Kidney tubule cell (primary cell): ENCODE measurements at regions not wholly inside any gene's neighbourhood (a gene's known extent, or its start where the extent isn't known, plus 50 kb on each side); places are given as distances from the start of the nearest gene placed in this dataset.
"Not testable (repeated sequence)": the region's sequence is repeated elsewhere in the genome, so short reads cannot be mapped to it uniquely, and the experiment has no call there.

Experiments
- DNase-seq: peaks from one replicate; pipeline ENCODE4 v3.0.0-alpha.2; 2018; ENCODE audit warnings: low spot score

DNA sequence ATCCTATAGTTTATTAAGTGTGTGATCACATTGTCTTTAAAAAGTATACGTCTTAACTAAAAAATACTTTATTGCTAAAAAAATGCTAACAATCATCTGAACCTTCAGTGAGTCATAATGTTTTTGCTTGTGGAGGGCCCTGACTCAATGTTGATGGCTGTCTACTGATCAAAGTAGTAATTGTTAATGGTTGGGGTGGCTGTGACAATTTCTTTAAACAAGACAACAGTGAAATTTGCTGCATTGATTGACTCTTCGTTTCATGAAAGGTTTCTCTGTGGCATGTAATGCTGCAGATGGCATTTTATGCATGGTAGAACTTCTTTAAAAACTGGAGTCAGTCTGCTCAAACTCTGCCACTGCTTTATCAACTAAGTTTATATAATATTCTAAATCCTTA is 101.4 kb upstream of the IL15 start:
- DNase-seq, result no peak

GRCh38 chr4:141538001-141538400 is 98.4 kb upstream of the IL15 start:
- DNase-seq, result no peak

DNA sequence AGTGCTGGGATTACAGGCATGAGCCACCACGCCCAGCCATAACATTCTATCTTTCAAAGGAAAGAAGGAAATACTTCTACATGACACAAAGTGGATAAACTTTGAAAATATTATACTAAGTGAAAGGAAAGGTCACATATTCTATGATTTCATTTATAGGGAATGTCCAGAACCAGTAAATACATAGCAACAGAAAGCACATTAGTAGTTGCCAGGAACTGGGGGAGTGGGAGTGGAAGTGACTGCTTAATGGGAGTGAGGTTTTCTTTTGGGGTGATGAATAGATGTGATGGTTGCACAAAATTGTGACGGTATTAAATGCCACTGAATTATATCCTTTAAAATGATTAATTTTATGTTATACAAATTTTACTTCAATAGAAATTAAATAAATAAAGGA is 95.7 kb upstream of the IL15 start:
- peak; percentile 21 for DNase-seq

DNA sequence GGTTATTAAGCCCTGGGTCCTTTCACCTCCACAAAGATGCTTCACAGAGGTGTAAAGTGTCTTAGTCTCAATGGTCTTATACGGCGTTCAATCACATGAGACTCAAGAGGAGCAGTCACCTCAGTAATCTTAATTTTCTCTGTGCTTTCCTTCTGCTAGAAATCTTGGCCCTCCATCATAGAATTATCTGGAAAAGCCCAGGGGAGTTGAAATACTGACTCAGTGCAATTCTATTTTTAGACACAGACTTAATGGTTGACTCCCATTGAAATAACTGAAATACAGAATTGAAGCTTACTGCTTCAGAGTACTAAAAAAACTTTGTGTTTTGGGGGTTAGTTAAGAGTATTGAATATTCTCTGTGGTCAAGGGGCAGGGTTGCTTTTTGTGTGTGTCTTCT is 94.5 kb upstream of the IL15 start:
- DNase-seq, result no peak

- no peak for DNase-seq
These were observed 93.2 kb upstream of the IL15 start for GRCh38 chr4:141543176-141543575.

DNA sequence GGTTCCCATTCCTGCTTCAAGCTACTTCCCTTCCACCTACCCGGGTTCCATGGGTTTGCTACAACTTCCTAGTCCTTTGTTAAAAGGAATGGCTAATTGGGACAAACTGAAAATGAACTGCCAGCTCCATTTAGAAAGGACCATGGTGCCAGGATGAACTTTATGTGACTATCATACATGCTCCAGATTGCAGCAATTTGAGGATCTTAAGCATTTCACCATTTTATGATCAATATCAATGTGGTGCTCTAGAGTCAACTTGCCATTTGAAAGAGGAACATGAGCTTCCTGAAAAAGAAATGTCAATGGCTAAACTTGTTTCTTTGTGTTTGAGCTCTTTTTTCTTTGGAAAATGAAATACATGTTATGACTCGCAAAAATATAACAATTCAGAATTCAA is 92.7 kb upstream of the IL15 start:
- DNase-seq, result no peak

DNA sequence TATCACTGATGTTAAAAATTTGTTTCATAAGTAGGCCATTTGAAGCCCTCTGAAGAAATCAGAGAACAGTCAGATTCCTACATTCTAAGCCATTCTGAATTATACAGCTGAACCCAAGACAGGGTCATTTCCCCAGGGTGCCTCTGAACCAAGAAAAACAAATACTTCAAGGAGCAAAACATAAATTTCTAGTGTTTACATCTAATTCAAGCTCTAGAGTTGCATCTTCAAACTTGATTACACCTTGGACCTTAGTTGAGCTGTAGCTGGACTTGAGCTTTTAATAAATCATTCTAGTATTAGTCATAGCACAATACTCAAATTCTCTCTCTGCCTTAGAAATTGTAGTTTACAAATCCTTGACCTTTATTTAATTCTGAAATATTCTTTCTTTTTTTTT is 87.6 kb upstream of the IL15 start:
- DNase-seq, result no peak

- peak; percentile 50 for DNase-seq
These were observed 76.3 kb upstream of the IL15 start for GRCh38 chr4:141560056-141560455.

GRCh38 chr4:141562649-141563048 is 73.7 kb upstream of the IL15 start:
- DNase-seq, result no peak

- no peak for DNase-seq
These were observed 72.7 kb upstream of the IL15 start for GRCh38 chr4:141563723-141564122.

- not testable (repeated sequence) for DNase-seq
These were observed 71.4 kb upstream of the IL15 start for GRCh38 chr4:141564961-141565360.

GRCh38 chr4:141565379-141566089 is 70.8 kb upstream of the IL15 start:
- peak; percentile 84 for DNase-seq

DNA sequence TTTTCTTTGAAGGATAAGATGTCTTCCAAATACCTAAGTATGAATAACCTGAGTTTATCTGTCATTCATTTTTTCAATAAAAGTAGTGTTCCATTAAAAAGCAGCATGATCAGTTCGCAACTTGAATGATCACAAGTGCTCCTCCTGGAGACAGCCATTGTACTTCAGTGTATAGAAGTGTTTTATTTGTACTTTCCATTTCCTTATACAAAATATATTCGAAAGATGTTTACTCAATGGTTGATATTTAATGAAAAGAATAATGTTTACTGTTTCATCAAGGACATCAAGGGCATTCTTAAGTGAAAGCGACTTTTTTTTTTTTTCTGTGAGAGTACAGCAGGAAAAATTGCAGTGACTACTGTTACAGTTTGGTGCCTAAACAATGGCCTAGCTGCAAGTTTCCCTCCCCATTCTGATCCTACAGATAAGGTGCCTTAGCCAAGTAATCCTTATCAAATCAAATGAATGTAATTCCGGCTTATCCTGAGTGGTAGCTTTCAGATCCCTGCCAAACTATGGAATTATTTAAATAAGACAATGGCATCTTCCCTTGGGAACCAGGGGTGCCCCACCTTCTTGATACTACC is 69.0 kb upstream of the IL15 start:
- no peak for DNase-seq

DNA sequence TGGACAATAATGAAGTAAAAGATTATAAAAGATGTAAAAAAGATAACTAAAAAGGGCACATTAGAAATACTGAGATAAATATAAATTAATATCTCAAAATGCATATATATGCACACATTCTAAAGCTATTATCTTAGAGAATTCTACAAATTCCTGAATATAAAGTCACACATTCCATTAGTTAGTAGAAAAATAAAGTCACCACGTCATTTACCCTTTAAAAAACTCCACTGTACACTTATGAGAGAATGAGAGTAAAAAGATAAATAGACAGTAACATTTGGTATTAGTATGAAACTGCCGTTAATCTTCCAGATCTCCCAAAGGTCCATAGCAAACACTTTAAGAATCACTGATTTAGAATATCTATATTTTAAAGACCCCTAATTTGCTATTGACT is 67.2 kb upstream of the IL15 start:
- DNase-seq, result no peak

DNA sequence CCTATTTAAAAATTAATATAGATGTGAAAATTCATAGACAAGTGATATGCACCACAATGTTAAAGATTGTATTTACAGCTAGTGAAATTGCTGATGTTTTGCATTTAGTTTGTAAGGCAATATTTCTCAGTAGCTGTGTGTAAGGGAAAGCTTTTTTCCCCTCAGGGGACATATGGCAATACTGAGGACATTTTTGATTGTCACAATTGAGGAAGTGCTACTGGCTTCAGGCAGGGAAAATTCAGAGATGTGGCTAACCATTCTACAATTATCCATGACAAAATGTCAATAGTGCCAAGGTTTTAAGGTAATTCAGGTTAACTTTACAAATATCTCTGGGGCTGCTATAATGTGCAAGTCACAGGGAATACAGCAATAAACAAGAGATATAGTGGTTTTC is 66.1 kb upstream of the IL15 start:
- no peak for DNase-seq

DNA sequence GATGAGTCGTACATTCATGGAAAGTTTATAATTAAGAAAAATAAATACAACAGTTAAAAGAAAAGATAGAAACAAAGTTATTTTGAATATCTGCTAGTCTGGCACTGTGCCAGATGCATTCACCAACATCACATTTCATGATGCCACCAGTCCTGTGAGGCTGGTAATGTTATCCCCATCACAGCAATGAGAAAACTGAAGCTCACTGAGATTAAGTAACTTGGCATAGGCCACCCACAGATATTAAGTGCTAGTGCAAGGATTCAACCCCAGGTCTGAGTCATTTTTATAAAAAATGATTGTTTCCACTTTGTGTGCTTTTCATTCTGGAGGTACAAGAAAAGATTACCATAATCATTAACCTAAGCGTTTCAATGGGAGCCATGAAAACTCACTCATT is 65.0 kb upstream of the IL15 start:
- peak; percentile 42 for DNase-seq

DNA sequence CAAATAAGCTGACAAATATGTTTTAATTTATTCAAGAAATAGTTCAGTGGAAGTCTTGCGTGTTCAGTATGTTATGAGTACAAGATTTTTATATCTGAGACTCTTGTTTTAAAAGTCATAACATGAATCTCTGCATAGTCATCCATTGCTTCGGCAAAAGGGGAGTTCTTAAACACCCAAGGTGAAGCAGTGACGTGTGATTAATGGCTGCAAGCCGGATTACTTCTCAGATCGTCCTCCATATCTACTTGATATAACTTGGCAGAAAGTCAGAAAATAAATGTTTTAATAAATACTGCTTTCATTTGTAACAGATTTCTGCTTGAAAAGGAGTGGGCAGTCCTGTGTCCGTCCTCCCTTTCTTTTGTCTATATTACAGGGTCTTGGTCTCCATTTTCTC is 64.6 kb upstream of the IL15 start:
- DNase-seq, result no peak

DNA sequence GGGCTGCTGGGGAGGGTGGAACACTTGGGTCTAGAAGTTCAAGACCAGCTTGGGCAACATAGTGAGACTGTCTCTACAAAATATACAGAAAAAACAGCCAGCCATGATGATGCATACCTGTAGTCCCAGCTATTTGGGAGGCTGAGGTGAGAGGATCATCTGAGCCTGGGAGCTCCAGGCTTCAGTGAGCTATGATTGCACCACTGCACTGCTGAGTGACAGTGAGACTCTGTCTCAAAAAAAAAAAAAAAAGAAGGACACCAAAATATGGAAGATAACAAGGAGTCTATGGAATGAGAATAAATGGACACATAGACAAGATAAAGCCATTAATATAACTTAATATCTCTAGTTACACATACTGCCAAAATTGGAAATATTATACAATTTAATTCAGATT is 62.7 kb upstream of the IL15 start:
- no peak for DNase-seq

- DNase-seq, result no peak
These were observed 60.5 kb upstream of the IL15 start for GRCh38 chr4:141575884-141576283.

DNA sequence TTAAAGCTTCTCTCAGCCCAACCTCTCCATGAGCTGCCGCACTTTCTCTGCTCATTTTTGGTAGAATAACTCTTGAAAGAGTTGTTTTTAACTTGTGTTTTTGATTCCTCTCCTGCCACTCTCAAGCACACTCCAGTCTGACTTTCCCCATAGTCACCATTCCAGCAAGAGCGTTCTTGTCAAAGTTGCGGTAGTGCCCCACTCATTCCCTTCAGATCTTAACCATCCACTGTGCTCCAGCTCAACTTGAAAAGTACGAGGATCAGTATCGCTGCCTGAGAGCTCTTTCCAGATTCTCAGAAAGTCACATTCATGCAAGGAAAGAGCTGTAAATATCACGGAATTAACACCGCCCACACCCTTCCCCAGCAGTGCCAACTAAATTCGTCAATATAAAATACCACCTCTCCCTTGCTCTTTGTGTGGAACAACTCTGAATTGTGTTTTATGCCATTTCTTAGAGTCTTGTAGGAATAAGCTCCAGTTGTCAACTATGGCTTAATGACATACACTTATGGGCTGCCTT is 59.7 kb upstream of the IL15 start:
- no peak for DNase-seq

- no peak for DNase-seq
These were observed 57.9 kb upstream of the IL15 start for GRCh38 chr4:141578451-141578850.

GRCh38 chr4:141580523-141580922 is 55.9 kb upstream of the IL15 start:
- DNase-seq, result no peak
